ENCODE measurements at regions not wholly inside any gene's neighbourhood (a gene's known extent, or its start where the extent isn't known, plus 50 kb on each side); places are given as distances from the start of the nearest gene placed in this dataset.

- TF ChIP-seq ZNF121 (tag by site-specific recombination; IDR thresholded peaks at IDR 0.05): 0 out of 2 replicates have a peak, but pooled peaks have one; percentile 55
- no peak for TF ChIP-seq ZNF449 (tag by site-specific recombination; IDR thresholded peaks at IDR 0.05)
- TF ChIP-seq ZBTB11 (tag by site-specific recombination; conservative IDR thresholded peaks at IDR 0.05; ENCODE audit: low read depth): no peak
- Histone ChIP-seq H3K36me3 (ENCODE audit: control insufficient read depth in 2 of 2, insufficient read depth in 1 of 2, low read length in 2 of 2) (no peaks in the 10 kb centered on the region), H3K4me3 (ENCODE audit: low read depth, low read length) (no peak overlapping the region), H3K9me3 (ENCODE audit: control insufficient read depth, insufficient read depth, low read depth, low read length) (no peaks in the 10 kb centered on the region), H3K27ac (ENCODE audit: extremely low read depth, low read depth, low read length) (no peak overlapping the region), H3K4me1 (ENCODE audit: control insufficient read depth, insufficient read depth, low read length) (no peaks in the 10 kb centered on the region)
- ChIA-PET POLR2A (no interaction called here), CTCF (no interaction called here)
Measured at GRCh38 chr15:75134748-75135147, 66.9 kb upstream of the C15orf39 start.

GRCh38 chr15:75136118-75136517 lies 65.6 kb upstream of the C15orf39 start:
- Histone ChIP-seq H3K4me3 (ENCODE audit: low read depth, low read length) (no peak overlapping the region), H3K36me3 (ENCODE audit: control insufficient read depth in 2 of 2, insufficient read depth in 1 of 2, low read length in 2 of 2) (no peaks in the 10 kb centered on the region), H3K4me1 (ENCODE audit: control insufficient read depth, insufficient read depth, low read length) (no peaks in the 10 kb centered on the region), H3K9me3 (ENCODE audit: control insufficient read depth, insufficient read depth, low read depth, low read length) (no peaks in the 10 kb centered on the region), H3K27ac (ENCODE audit: extremely low read depth, low read depth, low read length) (no peak overlapping the region)
- no peak for TF ChIP-seq ZFP69B (tag by site-specific recombination; IDR thresholded peaks at IDR 0.05)
- no peak for TF ChIP-seq ZNF398 (tag by site-specific recombination; IDR thresholded peaks at IDR 0.05)
- TF ChIP-seq ZNF610 (tag by site-specific recombination; IDR thresholded peaks at IDR 0.05; ENCODE audit: borderline replicate concordance): no peak
- no peak for TF ChIP-seq ZSCAN16 (tag by site-specific recombination; IDR thresholded peaks at IDR 0.05)
- no peak for TF ChIP-seq ZBTB26 (tag by site-specific recombination; optimal IDR thresholded peaks at IDR 0.05)
- TF ChIP-seq ZNF175 (tag by site-specific recombination; IDR thresholded peaks at IDR 0.05): no peak
- TF ChIP-seq ZNF146 (tag by site-specific recombination; IDR thresholded peaks at IDR 0.05): no peak
- TF ChIP-seq ZNF423 (tag by site-specific recombination; IDR thresholded peaks at IDR 0.05): no peak
- no peak for TF ChIP-seq SETDB1 (IDR thresholded peaks at IDR 0.05; ENCODE audit: insufficient read length, low read length)
- no peak for TF ChIP-seq ZNF157 (tag by site-specific recombination; IDR thresholded peaks at IDR 0.05)
- TF ChIP-seq ZNF548 (tag by site-specific recombination; IDR thresholded peaks at IDR 0.05): no peak
- TF ChIP-seq ZNF148 (tag by site-specific recombination; IDR thresholded peaks at IDR 0.05; ENCODE audit: borderline replicate concordance): no peak
- TF ChIP-seq ZNF311 (tag by site-specific recombination; IDR thresholded peaks at IDR 0.05; ENCODE audit: borderline replicate concordance): no peak
- TF ChIP-seq ZBTB48 (tag by site-specific recombination; IDR thresholded peaks at IDR 0.05): no peak
- no peak for TF ChIP-seq GLIS2 (tag by site-specific recombination; IDR thresholded peaks at IDR 0.05)
- ChIA-PET CTCF (no interaction called here), POLR2A (no interaction called here)
